B cell (primary cell): ENCODE measurements at regions not wholly inside any gene's neighbourhood (a gene's known extent, or its start where the extent isn't known, plus 50 kb on each side); places are given as distances from the start of the nearest gene placed in this dataset.

ENCODE experiments used
- ATAC-seq: fragments of 200-7000 bp; cut with Tn5 transposase; one replicate; pipeline ENCODE4 v1.10.0; 2021; ENCODE audit warnings: low read depth, mild to moderate bottlenecking, moderate number of reproducible peaks, moderate library complexity
- CTCF ChIA-PET: fragments of 350-600 bp; sonication (Branson Sonifier 250); formaldehyde crosslinking; loops from one replicate; lab custom pipeline; 2021; ENCODE audit warnings: antibody characterized with exemption, inconsistent platforms; lab: Charles Lee
- POLR2A ChIA-PET: fragments of 350-600 bp; sonication (Branson Sonifier 250); formaldehyde crosslinking; loops from one replicate; lab custom pipeline; 2021; ENCODE audit warnings: antibody characterized with exemption; lab: Charles Lee
- DNase-seq: peaks from one replicate; pipeline ENCODE4 v3.0.0; 2013
- H2AFZ ChIP-seq: 2 replicates; pipeline ENCODE4 v1.6.1; 2012; ENCODE audit warnings: mild to moderate bottlenecking, low read depth, low read length; ENCODE audit not compliant: insufficient read depth, poor library complexity, severe bottlenecking
- H3K27ac ChIP-seq, 2 donors: 1 replicate in 1 of 2; 2 replicates in 1 of 2; pipeline ENCODE4 v1.5.1; 2012 to 2013; ENCODE audit warnings: low read length in 2 of 2, mild to moderate bottlenecking in 2 of 2, moderate library complexity in 1 of 2
- H3K27me3 ChIP-seq, 4 experiments: fragments of 200-600 bp in 1 of 4; sonication (generic) in 1 of 4; replicated peaks in 1 of 4; 1 replicate in 2 of 4; 2 replicates in 2 of 4; pipeline versions ENCODE4 v1.6.1 to v1.7.0; 2013 to 2016; ENCODE audit warnings: low read length in 3 of 4, mild to moderate bottlenecking in 2 of 4, mixed read lengths in 1 of 4, moderate library complexity in 1 of 4; ENCODE audit not compliant: insufficient read depth in 4 of 4, control insufficient read depth in 3 of 4; ENCODE audit errors: control extremely low read depth in 1 of 4
- H3K36me3 ChIP-seq, 2 experiments: replicated peaks in 1 of 2; 1 replicate in 1 of 2; 2 replicates in 1 of 2; pipeline versions ENCODE4 v1.6.1 to v1.7.1; 2013; ENCODE audit warnings: low read length in 1 of 2; ENCODE audit not compliant: insufficient read depth in 2 of 2, control insufficient read depth in 1 of 2; ENCODE audit errors: control extremely low read depth in 1 of 2, extremely low read depth in 1 of 2
- H3K4me1 ChIP-seq, 2 donors: fragments of 200-600 bp in 1 of 2; sonication (generic) in 1 of 2; 1 replicate in 1 of 2; 2 replicates in 1 of 2; pipeline versions ENCODE4 v1.5.1 to v1.6.1; 2013 to 2017; ENCODE audit warnings: low read length in 2 of 2; ENCODE audit not compliant: control insufficient read depth in 2 of 2, insufficient read depth in 2 of 2
- H3K4me2 ChIP-seq: replicated peaks from 2 replicates; pipeline ENCODE3; 2012; ENCODE audit warnings: mild to moderate bottlenecking, low read depth, low read length; ENCODE audit not compliant: poor library complexity, severe bottlenecking
- H3K4me3 ChIP-seq, 5 experiments: fragments of 200-600 bp in 1 of 5; sonication (generic) in 1 of 5; 1 replicate in 3 of 5; 2 replicates in 2 of 5; pipeline versions ENCODE4 v1.5.1 to v1.7.0; 2011 to 2016; ENCODE audit warnings: low read length in 4 of 5, mild to moderate bottlenecking in 4 of 5, low read depth in 2 of 5, control low read depth in 1 of 5, moderate library complexity in 1 of 5; ENCODE audit not compliant: insufficient read depth in 1 of 5; ENCODE audit errors: control extremely low read depth in 1 of 5, extremely low read depth in 1 of 5
- H3K79me2 ChIP-seq: fragments of 200-600 bp; sonication (generic); one replicate; pipeline ENCODE4 v1.6.0; 2016; ENCODE audit warnings: low read length; ENCODE audit not compliant: control insufficient read depth, insufficient read depth
- H3K9ac ChIP-seq: fragments of 200-600 bp; sonication (generic); 2 replicates; pipeline ENCODE4 v1.6.1; 2017; ENCODE audit warnings: mild to moderate bottlenecking, low read length, moderate library complexity
- H3K9me3 ChIP-seq, 3 donors: one replicate each; pipeline versions ENCODE4 v1.6.1 to v1.7.1; 2013; ENCODE audit warnings: low read length in 2 of 3; ENCODE audit not compliant: control insufficient read depth in 2 of 3, insufficient read depth in 1 of 3; ENCODE audit errors: control extremely low read depth in 1 of 3
- H4K20me1 ChIP-seq: 2 replicates; pipeline ENCODE4 v1.6.0; 2012; ENCODE audit warnings: mild to moderate bottlenecking, low read length; ENCODE audit not compliant: insufficient read depth, control insufficient read depth, poor library complexity, severe bottlenecking
- H3K27ac Mint-ChIP-seq: one replicate; pipeline ENCODE4 v1.8.0; 2021; ENCODE audit warnings: mixed read lengths
- H3K27me3 Mint-ChIP-seq: one replicate; pipeline ENCODE4 v1.8.0; 2021; ENCODE audit warnings: mixed read lengths
- H3K4me1 Mint-ChIP-seq: one replicate; pipeline ENCODE4 v1.8.0; 2021; ENCODE audit warnings: mixed read lengths
- H3K4me3 Mint-ChIP-seq: one replicate; pipeline ENCODE4 v1.8.0; 2021; ENCODE audit warnings: mixed read lengths
- H3K9me3 Mint-ChIP-seq: one replicate; pipeline ENCODE4 v1.8.0; 2022; ENCODE audit warnings: mixed read lengths; ENCODE audit not compliant: insufficient read depth
- EZH2 ChIP-seq: IDR thresholded peaks from 2 replicates; pipeline ENCODE4 v1.6.1; 2012; ENCODE audit warnings: borderline replicate concordance, low read depth, mild to moderate bottlenecking, moderate library complexity, low read length; ENCODE audit not compliant: insufficient read depth, poor library complexity, severe bottlenecking
- WGBS: methylation state at CpG from one replicate; pipeline ENCODE4 v1.1.5; 2013; ENCODE audit warnings: missing lambda C conversion rate; ENCODE audit not compliant: insufficient coverage; 5-methylcytosine and 5-hydroxymethylcytosine counted together
- intact Hi-C: fragments of 100-400 bp; cut with micrococcal nuclease; formaldehyde crosslinking; loops from one replicate; pipeline ENCODE4 v1.10.0; 2022
- TF ChIP-seq, protein P1 (sequence below): fragments of 200-600 bp; IDR thresholded peaks from one replicate; pipeline ENCODE4 v1.8.0; 2022; ENCODE audit warnings: antibody characterized with exemption, mild to moderate bottlenecking

DNA sequence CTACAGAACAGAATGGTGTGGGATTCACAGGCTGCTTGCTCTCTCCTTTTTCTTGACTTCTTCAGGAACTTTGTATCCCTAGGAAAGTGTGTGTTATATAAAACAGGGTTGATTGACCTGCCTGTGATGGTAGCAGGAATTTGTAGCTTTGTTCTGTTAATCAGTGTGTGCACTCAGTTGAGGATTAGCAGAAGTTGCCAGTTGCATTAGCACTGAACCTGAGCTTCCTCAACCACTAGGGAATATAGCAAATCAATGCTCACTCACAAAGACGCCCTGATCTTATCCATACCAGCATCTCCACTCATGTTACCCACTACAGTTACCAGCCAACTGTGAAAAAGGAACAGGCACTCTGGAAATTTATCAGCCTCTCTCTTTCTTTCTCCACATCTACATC, 319.1 kb upstream of the EMCN start:
- Mint-ChIP-seq H3K27ac (no peak overlapping the region), H3K9me3 (no peaks in the 10 kb centered on the region), H3K4me3 (no peak overlapping the region), H3K4me1 (no peaks in the 10 kb centered on the region), H3K27me3 (peaks cover 16% of the 10 kb centered on the region)
- DNase-seq (no peak), ATAC-seq (no peak)
- Histone ChIP-seq H3K9ac (no peak overlapping the region), H3K4me3 (no peak overlapping the region), H2AFZ (no peak overlapping the region), H3K4me1 (no peaks in the 10 kb centered on the region), H3K27ac (no peak overlapping the region), H3K9me3 (no peaks in the 10 kb centered on the region), H4K20me1 (no peaks in the 10 kb centered on the region), H3K27me3 (peaks cover 0 to 5% (median 0%) of the 10 kb centered on the region in 4 experiments), H3K36me3 (no peaks in the 10 kb centered on the region), H3K4me2 (no peak overlapping the region), H3K79me2 (no peaks in the 10 kb centered on the region)
- intact Hi-C loops, result no loop called here
- TF ChIP-seq EZH2, result no peak
- TF ChIP-seq, protein P1, sequence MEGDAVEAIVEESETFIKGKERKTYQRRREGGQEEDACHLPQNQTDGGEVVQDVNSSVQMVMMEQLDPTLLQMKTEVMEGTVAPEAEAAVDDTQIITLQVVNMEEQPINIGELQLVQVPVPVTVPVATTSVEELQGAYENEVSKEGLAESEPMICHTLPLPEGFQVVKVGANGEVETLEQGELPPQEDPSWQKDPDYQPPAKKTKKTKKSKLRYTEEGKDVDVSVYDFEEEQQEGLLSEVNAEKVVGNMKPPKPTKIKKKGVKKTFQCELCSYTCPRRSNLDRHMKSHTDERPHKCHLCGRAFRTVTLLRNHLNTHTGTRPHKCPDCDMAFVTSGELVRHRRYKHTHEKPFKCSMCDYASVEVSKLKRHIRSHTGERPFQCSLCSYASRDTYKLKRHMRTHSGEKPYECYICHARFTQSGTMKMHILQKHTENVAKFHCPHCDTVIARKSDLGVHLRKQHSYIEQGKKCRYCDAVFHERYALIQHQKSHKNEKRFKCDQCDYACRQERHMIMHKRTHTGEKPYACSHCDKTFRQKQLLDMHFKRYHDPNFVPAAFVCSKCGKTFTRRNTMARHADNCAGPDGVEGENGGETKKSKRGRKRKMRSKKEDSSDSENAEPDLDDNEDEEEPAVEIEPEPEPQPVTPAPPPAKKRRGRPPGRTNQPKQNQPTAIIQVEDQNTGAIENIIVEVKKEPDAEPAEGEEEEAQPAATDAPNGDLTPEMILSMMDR, result no peak
- WGBS, result 88% methylated on average over 1 of the region's 1 CpG
- ChIA-PET CTCF (no interaction called here), POLR2A (no interaction called here)

DNA sequence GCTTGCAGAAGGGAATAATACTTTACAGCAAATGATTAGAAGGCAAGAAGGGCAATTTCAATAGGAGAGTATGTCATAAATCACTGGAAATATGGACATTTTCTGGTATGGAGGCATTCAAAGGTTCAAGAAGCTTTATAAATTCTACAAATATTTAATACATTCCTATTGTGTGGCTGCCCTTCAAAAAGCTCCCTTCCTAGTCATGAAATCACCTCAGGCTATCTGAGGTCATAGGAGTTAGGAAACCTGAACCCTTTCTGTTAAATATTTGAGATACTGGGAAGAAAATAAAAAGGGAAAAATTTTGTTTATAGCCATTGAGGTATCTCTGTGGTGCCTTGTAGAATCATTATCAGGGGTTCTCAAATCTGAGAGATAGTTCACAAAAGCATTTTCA, 316.8 kb upstream of the EMCN start:
- no peaks in the 10 kb centered on the region for H3K4me1 ChIP-seq
- no peak overlapping the region for H3K4me3 ChIP-seq
- intact Hi-C loops, result no loop called here
- H3K27ac ChIP-seq, result no peak overlapping the region
- H3K9me3 ChIP-seq, result no peaks in the 10 kb centered on the region
- no peaks in the 10 kb centered on the region for H3K9me3 Mint-ChIP-seq
- no peak overlapping the region for H2AFZ ChIP-seq
- H3K4me2 ChIP-seq, result no peak overlapping the region
- DNase-seq (no peak), ATAC-seq (no peak)
- H3K27ac Mint-ChIP-seq, result no peak overlapping the region
- POLR2A ChIA-PET, result no interaction called here
- H3K36me3 ChIP-seq, result no peaks in the 10 kb centered on the region
- H4K20me1 ChIP-seq, result no peaks in the 10 kb centered on the region
- no peaks in the 10 kb centered on the region for H3K4me1 Mint-ChIP-seq
- peaks cover 12% of the 10 kb centered on the region for H3K27me3 Mint-ChIP-seq
- no peak for TF ChIP-seq EZH2
- TF ChIP-seq, protein P1, result no peak
- H3K4me3 Mint-ChIP-seq, result no peak overlapping the region
- no peaks in the 10 kb centered on the region for H3K79me2 ChIP-seq
- CTCF ChIA-PET, result no interaction called here
- no peak overlapping the region for H3K9ac ChIP-seq
- H3K27me3 ChIP-seq, result peaks cover 0 to 5% (median 0%) of the 10 kb centered on the region in 4 experiments
